GM23338 (cell line): ENCODE measurements at regions not wholly inside any gene's neighbourhood (a gene's known extent, or its start where the extent isn't known, plus 50 kb on each side); places are given as distances from the start of the nearest gene placed in this dataset.

Experiments used
- ATAC-seq: fragments of 200-7000 bp; cut with Tn5 transposase; 3 replicates; pipeline ENCODE4 v1.9.1; 2020
- DNase-seq: peaks from one replicate; pipeline ENCODE4 v3.0.0-alpha.2; 2015; ENCODE audit warnings: low spot score
- H2AFZ ChIP-seq: fragments of 200-600 bp; sonication (generic); 2 replicates; pipeline ENCODE4 v1.8.0; 2016; ENCODE audit warnings: antibody characterized with exemption, mild to moderate bottlenecking, moderate library complexity
- H3F3A ChIP-seq: fragments of 200-600 bp; sonication (generic); replicated peaks from 2 replicates; pipeline ENCODE4 v1.8.0; 2017; ENCODE audit warnings: antibody characterized with exemption, mixed run types, low read depth
- H3K27ac ChIP-seq: fragments of 200-600 bp; sonication (generic); 2 replicates; pipeline ENCODE4 v1.6.1; 2016; ENCODE audit warnings: low read depth
- H3K27me3 ChIP-seq: fragments of 200-600 bp; sonication (generic); 2 replicates; pipeline ENCODE4 v1.8.0; 2016; ENCODE audit warnings: mild to moderate bottlenecking, mixed run types, moderate library complexity; ENCODE audit not compliant: insufficient read depth
- H3K36me3 ChIP-seq: fragments of 200-600 bp; sonication (generic); 2 replicates; pipeline ENCODE4 v1.8.0; 2016; ENCODE audit warnings: mild to moderate bottlenecking; ENCODE audit not compliant: insufficient read depth
- H3K4me1 ChIP-seq: fragments of 200-600 bp; sonication (generic); 2 replicates; pipeline ENCODE4 v1.8.0; 2016; ENCODE audit warnings: mild to moderate bottlenecking, moderate library complexity; ENCODE audit not compliant: insufficient read depth
- H3K4me2 ChIP-seq: fragments of 200-600 bp; sonication (generic); 2 replicates; pipeline ENCODE4 v1.7.1; 2017; ENCODE audit warnings: mixed run types
- H3K4me3 ChIP-seq: fragments of 200-600 bp; sonication (generic); 2 replicates; pipeline ENCODE4 v1.6.1; 2016; ENCODE audit warnings: mixed run types
- H3K79me2 ChIP-seq: fragments of 200-600 bp; sonication (generic); replicated peaks from 2 replicates; pipeline ENCODE4 v1.8.0; 2017; ENCODE audit warnings: mild to moderate bottlenecking; ENCODE audit not compliant: insufficient read depth
- H3K9me2 ChIP-seq: fragments of 200-600 bp; sonication (generic); 2 replicates; pipeline ENCODE4 v1.8.0; 2017; ENCODE audit not compliant: insufficient read depth
- H4K20me1 ChIP-seq: fragments of 200-600 bp; sonication (generic); replicated peaks from 2 replicates; pipeline ENCODE4 v1.8.0; 2017; ENCODE audit warnings: mild to moderate bottlenecking; ENCODE audit not compliant: insufficient read depth
- H3K27ac Mint-ChIP-seq: 2 replicates; pipeline ENCODE4 v1.8.0; 2020; ENCODE audit warnings: inconsistent platforms, mild to moderate bottlenecking, moderate library complexity, mixed read lengths
- H3K27me3 Mint-ChIP-seq: 3 replicates; pipeline ENCODE4 v1.8.0; 2022; ENCODE audit warnings: low read depth, mild to moderate bottlenecking, moderate library complexity, mixed read lengths, inconsistent platforms; ENCODE audit not compliant: insufficient read depth, poor library complexity
- H3K36me3 Mint-ChIP-seq: 3 replicates; pipeline ENCODE4 v1.8.0; 2021; ENCODE audit warnings: low read depth, mild to moderate bottlenecking, inconsistent platforms, moderate library complexity, mixed read lengths
- H3K4me1 Mint-ChIP-seq: 3 replicates; pipeline ENCODE4 v1.8.0; 2020; ENCODE audit warnings: mild to moderate bottlenecking, inconsistent platforms, mixed read lengths
- H3K4me3 Mint-ChIP-seq: 3 replicates; pipeline ENCODE4 v1.8.0; 2021; ENCODE audit warnings: moderate library complexity, mild to moderate bottlenecking, inconsistent platforms, mixed read lengths
- H3K9me3 Mint-ChIP-seq: 3 replicates; pipeline ENCODE4 v1.8.0; 2020; ENCODE audit warnings: moderate library complexity, mild to moderate bottlenecking, inconsistent platforms, mixed read lengths
- CREB1 ChIP-seq: fragments of 250-450 bp; sonication (Bioruptor Pico); IDR thresholded peaks from 2 replicates; pipeline ENCODE4 v1.5.0; 2020; ENCODE audit warnings: low read depth, mild to moderate bottlenecking, moderate library complexity
- EZH2 ChIP-seq: fragments of 200-600 bp; sonication (generic); IDR thresholded peaks from one replicate; pipeline ENCODE4 v1.8.0; 2017; ENCODE audit warnings: antibody characterized with exemption, mild to moderate bottlenecking, low read depth; ENCODE audit not compliant: unreplicated experiment
- JUNB ChIP-seq: IDR thresholded peaks from one replicate; pipeline ENCODE4 v1.6.1; 2016; ENCODE audit warnings: antibody characterized with exemption; ENCODE audit not compliant: unreplicated experiment
- NANOG ChIP-seq: IDR thresholded peaks from 2 replicates; pipeline ENCODE4 v1.6.1; 2016; ENCODE audit warnings: antibody characterized with exemption, borderline replicate concordance
- POLR2AphosphoS5 ChIP-seq: IDR thresholded peaks from 2 replicates; pipeline ENCODE4 v1.6.1; 2016; ENCODE audit warnings: antibody characterized with exemption, low read depth
- ZNF114 ChIP-seq: fragments of 250-450 bp; sonication (Bioruptor Pico); IDR thresholded peaks from 2 replicates; pipeline ENCODE4 v1.5.0; 2020; ENCODE audit warnings: mild to moderate bottlenecking, moderate library complexity
- ZNF331 ChIP-seq: fragments of 250-450 bp; sonication (Bioruptor Pico); IDR thresholded peaks from 2 replicates; pipeline ENCODE4 v1.5.0; 2020; ENCODE audit warnings: low read depth, mild to moderate bottlenecking, moderate library complexity
- TF ChIP-seq, protein P1 (sequence below): IDR thresholded peaks from one replicate; pipeline ENCODE4 v1.6.1; 2018; ENCODE audit warnings: antibody characterized with exemption; ENCODE audit not compliant: unreplicated experiment
- TF ChIP-seq, protein P2 (sequence below): fragments of 250-450 bp; sonication (Bioruptor Pico); IDR thresholded peaks from 2 replicates; pipeline ENCODE4 v1.5.0; 2020; ENCODE audit warnings: mild to moderate bottlenecking, moderate library complexity

DNA sequence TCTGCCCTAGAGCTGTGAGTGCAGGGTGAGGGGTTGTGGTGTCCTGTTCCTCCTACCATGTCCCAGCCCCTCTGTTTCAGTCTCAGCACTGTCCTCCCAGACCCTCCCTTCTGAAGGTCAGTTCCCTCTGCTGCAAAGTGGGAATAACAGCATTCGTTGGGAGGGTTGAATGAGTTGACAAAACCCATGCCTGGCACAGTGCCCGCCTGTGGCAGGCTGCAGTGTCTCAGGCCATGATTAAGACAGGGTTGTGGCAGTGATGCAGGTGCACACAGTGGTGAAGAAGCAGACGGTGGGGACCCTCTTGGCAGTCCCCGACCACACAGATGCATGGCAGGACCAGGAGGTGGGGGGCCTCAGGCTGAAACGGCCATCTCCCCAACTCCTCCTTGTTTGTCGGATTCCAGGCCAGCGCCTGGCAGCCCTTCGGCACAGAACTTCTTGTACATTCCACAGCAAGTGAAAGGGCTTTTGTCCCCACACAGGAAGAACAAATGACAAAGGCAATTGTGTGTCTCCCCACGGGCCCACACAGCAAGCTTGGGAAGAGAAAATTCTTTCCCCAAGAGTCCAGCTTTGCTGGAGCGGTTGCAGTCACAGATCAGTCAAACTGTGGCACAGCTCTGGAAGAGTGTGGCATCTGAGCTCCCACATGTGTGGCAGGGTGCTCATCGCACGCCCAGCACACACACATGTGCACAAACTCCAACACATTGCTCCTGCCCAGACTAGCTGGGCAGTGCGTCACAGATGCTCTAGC is 58.1 kb upstream of the EPCAM start:
- Histone ChIP-seq H3F3A (no peaks in the 10 kb centered on the region), H3K9me2 (no peaks in the 10 kb centered on the region), H3K4me1 (peaks cover 16% of the 10 kb centered on the region), H3K4me3 (no peak overlapping the region), H2AFZ (no peak overlapping the region), H3K27me3 (no peaks in the 10 kb centered on the region), H4K20me1 (no peaks in the 10 kb centered on the region), H3K4me2 (no peak overlapping the region), H3K79me2 (no peaks in the 10 kb centered on the region), H3K27ac (no peak overlapping the region), H3K36me3 (no peaks in the 10 kb centered on the region)
- Mint-ChIP-seq H3K4me3 (no peak overlapping the region), H3K27ac (0 out of 2 replicates have a peak overlapping the region, but pooled peaks have one; percentile 21), H3K4me1 (peaks cover 19% of the 10 kb centered on the region), H3K9me3 (no peaks in the 10 kb centered on the region), H3K27me3 (peaks cover 8% of the 10 kb centered on the region), H3K36me3 (no peaks in the 10 kb centered on the region)
- TF ChIP-seq ZNF331 (CRISPR knock-in tag): no peak
- ATAC-seq (peak; percentile 13; the same call in 2 of the 3 replicates), DNase-seq (no peak)

DNA sequence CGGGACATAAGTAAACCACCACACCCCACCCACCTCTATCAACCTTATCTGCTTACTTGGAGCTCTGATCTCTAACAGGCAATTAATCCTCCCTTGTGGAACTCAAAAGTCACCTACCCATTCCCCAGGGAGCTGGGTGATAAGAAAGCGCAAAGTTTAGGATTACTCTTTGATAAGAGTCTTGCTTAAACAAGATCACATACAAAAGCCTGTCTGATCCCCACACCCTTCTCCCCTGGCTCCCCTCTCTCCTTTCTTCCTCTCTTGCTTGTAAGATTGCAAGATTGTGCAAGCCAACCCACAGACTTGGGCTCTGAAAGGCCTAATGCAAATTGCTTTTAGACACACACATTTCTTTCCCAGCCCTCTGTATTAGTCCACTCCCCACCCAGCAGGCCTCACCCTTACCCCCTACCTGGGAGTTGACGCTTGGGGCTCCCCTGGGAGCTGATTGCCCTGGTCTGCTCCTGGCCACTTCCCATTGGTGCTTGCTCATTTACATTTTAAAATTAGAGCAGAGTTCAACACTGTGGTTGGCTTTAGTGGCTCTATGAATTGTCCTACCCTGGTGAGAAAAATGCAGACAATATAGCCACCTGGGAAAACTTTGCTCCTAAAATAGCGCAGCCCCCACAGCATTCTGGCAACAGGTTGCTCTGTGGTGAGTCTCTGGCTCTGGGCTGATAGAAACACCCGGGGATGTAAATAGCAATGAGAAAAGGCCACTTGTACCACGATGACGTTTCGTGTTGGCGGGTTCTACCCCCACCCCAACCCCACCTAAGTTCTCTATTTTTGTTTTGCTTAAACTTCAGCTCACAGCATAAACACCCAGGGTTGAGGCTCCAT is 58.9 kb upstream of the EPCAM start:
- peaks cover 16% of the 10 kb centered on the region for H3K4me1 ChIP-seq
- no peaks in the 10 kb centered on the region for H4K20me1 ChIP-seq
- peaks cover 8% of the 10 kb centered on the region for H3K27me3 Mint-ChIP-seq
- 0 out of 2 replicates have a peak overlapping the region, but pooled peaks have one; percentile 47 for H2AFZ ChIP-seq
- DNase-seq (peak; percentile 15), ATAC-seq (peak; percentile 35)
- no peaks in the 10 kb centered on the region for H3K36me3 ChIP-seq
- no peak overlapping the region for H3K27ac Mint-ChIP-seq
- H3K27ac ChIP-seq: no peak overlapping the region; the same call in 1 of the 2 replicates
- H3K36me3 Mint-ChIP-seq: no peaks in the 10 kb centered on the region
- H3K27me3 ChIP-seq: no peaks in the 10 kb centered on the region
- no peaks in the 10 kb centered on the region for H3K9me2 ChIP-seq
- H3F3A ChIP-seq: no peaks in the 10 kb centered on the region
- H3K9me3 Mint-ChIP-seq: no peaks in the 10 kb centered on the region
- H3K79me2 ChIP-seq: no peaks in the 10 kb centered on the region
- H3K4me3 Mint-ChIP-seq: no peak overlapping the region
- peaks cover 19% of the 10 kb centered on the region for H3K4me1 Mint-ChIP-seq
- no peak overlapping the region for H3K4me3 ChIP-seq
- no peak overlapping the region for H3K4me2 ChIP-seq
- TF ChIP-seq NANOG (no peak), CREB1 (CRISPR knock-in tag) (no peak), POLR2AphosphoS5 (no peak), ZNF114 (CRISPR knock-in tag) (no peak), JUNB (no peak), ZNF331 (CRISPR knock-in tag) (no peak), EZH2 (no peak)
- TF ChIP-seq, protein P1, sequence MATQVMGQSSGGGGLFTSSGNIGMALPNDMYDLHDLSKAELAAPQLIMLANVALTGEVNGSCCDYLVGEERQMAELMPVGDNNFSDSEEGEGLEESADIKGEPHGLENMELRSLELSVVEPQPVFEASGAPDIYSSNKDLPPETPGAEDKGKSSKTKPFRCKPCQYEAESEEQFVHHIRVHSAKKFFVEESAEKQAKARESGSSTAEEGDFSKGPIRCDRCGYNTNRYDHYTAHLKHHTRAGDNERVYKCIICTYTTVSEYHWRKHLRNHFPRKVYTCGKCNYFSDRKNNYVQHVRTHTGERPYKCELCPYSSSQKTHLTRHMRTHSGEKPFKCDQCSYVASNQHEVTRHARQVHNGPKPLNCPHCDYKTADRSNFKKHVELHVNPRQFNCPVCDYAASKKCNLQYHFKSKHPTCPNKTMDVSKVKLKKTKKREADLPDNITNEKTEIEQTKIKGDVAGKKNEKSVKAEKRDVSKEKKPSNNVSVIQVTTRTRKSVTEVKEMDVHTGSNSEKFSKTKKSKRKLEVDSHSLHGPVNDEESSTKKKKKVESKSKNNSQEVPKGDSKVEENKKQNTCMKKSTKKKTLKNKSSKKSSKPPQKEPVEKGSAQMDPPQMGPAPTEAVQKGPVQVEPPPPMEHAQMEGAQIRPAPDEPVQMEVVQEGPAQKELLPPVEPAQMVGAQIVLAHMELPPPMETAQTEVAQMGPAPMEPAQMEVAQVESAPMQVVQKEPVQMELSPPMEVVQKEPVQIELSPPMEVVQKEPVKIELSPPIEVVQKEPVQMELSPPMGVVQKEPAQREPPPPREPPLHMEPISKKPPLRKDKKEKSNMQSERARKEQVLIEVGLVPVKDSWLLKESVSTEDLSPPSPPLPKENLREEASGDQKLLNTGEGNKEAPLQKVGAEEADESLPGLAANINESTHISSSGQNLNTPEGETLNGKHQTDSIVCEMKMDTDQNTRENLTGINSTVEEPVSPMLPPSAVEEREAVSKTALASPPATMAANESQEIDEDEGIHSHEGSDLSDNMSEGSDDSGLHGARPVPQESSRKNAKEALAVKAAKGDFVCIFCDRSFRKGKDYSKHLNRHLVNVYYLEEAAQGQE: no peak
- TF ChIP-seq, protein P2, sequence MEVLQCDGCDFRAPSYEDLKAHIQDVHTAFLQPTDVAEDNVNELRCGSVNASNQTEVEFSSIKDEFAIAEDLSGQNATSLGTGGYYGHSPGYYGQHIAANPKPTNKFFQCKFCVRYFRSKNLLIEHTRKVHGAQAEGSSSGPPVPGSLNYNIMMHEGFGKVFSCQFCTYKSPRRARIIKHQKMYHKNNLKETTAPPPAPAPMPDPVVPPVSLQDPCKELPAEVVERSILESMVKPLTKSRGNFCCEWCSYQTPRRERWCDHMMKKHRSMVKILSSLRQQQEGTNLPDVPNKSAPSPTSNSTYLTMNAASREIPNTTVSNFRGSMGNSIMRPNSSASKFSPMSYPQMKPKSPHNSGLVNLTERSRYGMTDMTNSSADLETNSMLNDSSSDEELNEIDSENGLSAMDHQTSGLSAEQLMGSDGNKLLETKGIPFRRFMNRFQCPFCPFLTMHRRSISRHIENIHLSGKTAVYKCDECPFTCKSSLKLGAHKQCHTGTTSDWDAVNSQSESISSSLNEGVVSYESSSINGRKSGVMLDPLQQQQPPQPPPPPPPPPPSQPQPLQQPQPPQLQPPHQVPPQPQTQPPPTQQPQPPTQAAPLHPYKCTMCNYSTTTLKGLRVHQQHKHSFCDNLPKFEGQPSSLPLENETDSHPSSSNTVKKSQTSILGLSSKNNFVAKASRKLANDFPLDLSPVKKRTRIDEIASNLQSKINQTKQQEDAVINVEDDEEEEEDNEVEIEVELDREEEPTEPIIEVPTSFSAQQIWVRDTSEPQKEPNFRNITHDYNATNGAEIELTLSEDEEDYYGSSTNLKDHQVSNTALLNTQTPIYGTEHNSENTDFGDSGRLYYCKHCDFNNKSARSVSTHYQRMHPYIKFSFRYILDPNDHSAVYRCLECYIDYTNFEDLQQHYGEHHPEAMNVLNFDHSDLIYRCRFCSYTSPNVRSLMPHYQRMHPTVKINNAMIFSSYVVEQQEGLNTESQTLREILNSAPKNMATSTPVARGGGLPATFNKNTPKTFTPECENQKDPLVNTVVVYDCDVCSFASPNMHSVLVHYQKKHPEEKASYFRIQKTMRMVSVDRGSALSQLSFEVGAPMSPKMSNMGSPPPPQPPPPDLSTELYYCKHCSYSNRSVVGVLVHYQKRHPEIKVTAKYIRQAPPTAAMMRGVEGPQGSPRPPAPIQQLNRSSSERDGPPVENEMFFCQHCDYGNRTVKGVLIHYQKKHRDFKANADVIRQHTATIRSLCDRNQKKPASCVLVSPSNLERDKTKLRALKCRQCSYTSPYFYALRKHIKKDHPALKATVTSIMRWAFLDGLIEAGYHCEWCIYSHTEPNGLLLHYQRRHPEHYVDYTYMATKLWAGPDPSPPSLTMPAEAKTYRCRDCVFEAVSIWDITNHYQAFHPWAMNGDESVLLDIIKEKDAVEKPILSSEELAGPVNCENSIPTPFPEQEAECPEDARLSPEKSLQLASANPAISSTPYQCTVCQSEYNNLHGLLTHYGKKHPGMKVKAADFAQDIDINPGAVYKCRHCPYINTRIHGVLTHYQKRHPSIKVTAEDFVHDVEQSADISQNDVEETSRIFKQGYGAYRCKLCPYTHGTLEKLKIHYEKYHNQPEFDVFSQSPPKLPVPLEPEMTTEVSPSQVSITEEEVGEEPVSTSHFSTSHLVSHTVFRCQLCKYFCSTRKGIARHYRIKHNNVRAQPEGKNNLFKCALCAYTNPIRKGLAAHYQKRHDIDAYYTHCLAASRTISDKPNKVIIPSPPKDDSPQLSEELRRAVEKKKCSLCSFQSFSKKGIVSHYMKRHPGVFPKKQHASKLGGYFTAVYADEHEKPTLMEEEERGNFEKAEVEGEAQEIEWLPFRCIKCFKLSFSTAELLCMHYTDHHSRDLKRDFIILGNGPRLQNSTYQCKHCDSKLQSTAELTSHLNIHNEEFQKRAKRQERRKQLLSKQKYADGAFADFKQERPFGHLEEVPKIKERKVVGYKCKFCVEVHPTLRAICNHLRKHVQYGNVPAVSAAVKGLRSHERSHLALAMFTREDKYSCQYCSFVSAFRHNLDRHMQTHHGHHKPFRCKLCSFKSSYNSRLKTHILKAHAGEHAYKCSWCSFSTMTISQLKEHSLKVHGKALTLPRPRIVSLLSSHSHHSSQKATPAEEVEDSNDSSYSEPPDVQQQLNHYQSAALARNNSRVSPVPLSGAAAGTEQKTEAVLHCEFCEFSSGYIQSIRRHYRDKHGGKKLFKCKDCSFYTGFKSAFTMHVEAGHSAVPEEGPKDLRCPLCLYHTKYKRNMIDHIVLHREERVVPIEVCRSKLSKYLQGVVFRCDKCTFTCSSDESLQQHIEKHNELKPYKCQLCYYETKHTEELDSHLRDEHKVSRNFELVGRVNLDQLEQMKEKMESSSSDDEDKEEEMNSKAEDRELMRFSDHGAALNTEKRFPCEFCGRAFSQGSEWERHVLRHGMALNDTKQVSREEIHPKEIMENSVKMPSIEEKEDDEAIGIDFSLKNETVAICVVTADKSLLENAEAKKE: no peak
